K562 (cell line): ENCODE measurements at regions not wholly inside any gene's neighbourhood (a gene's known extent, or its start where the extent isn't known, plus 50 kb on each side); places are given as distances from the start of the nearest gene placed in this dataset.

ENCODE experiments used
- ATAC-seq: fragments of 200-7000 bp; cut with Tn5 transposase; 3 replicates; pipeline ENCODE4 v1.9.1; 2020; ENCODE audit warnings: moderate library complexity
- BruUV-seq: library from RNA; stranded (reverse); fragments of 400-500 nt; replicated peaks from 2 replicates; lab custom pipeline; 2021; lab: Mats Ljungman, UMichigan
- CTCF ChIA-PET: fragments of 300-600 bp; formaldehyde crosslinking; extraction: SDS; loops from one replicate; lab custom pipeline; 2021; ENCODE audit warnings: low intra/inter-chr PET ratio; lab: Yijun Ruan, JAX
- POLR2A ChIA-PET: fragments of 300-600, 350-650 bp; sonication (Branson Sonifier 250); formaldehyde crosslinking; extraction: SDS; loops from one replicate; lab custom pipeline; 2021; ENCODE audit warnings: antibody characterized with exemption, inconsistent platforms; lab: Yijun Ruan, JAX
- DNase-seq, 4 experiments: peaks; one replicate each; pipeline versions ENCODE4 v3.0.0 to v3.0.0-alpha.2; 2011 to 2018; ENCODE audit warnings: low spot score in 3 of 4, mixed read lengths in 3 of 4; ENCODE audit errors: extremely low read depth in 1 of 4
- FAIRE-seq: peaks from 2 replicates; lab custom pipeline; 2011; peaks lifted over from hg19 to GRCh38; lab: Jason Lieb, UNC
- H2AFZ ChIP-seq: 2 replicates; pipeline ENCODE4 v1.6.0; 2011; ENCODE audit warnings: low read depth, low read length, control low read depth, inconsistent platforms
- H3K27ac ChIP-seq: fragments of 200-600 bp; 3 replicates; pipeline ENCODE4 v1.8.0; 2011; ENCODE audit warnings: low read depth, mild to moderate bottlenecking, control low read depth, inconsistent platforms, low read length, moderate library complexity, mixed read lengths; ENCODE audit errors: extremely low read depth
- H3K27me3 ChIP-seq, 2 experiments: fragments of 300-600 bp in 1 of 2; 2 replicates in 1 of 2; 3 replicates in 1 of 2; pipeline versions ENCODE4 v1.6.0 to v1.8.0; 2011; ENCODE audit warnings: inconsistent platforms in 2 of 2, low read length in 2 of 2, mild to moderate bottlenecking in 1 of 2, mixed read lengths in 1 of 2, moderate library complexity in 1 of 2; ENCODE audit not compliant: control insufficient read depth in 2 of 2, insufficient read depth in 2 of 2
- H3K36me3 ChIP-seq: fragments of 300-600 bp; 3 replicates; pipeline ENCODE4 v1.8.0; 2011; ENCODE audit warnings: mild to moderate bottlenecking, low read length, inconsistent platforms; ENCODE audit not compliant: control insufficient read depth, insufficient read depth
- H3K4me1 ChIP-seq, 2 experiments: fragments of 200-600 bp in 1 of 2; replicated peaks in 1 of 2; 2 replicates in 1 of 2; 3 replicates in 1 of 2; pipeline versions ENCODE4 v1.5.1 to v1.8.0; 2011; ENCODE audit warnings: inconsistent platforms in 2 of 2, low read length in 2 of 2, mild to moderate bottlenecking in 1 of 2, mixed read lengths in 1 of 2, moderate library complexity in 1 of 2; ENCODE audit not compliant: control insufficient read depth in 2 of 2, insufficient read depth in 2 of 2
- H3K4me2 ChIP-seq: 2 replicates; pipeline ENCODE4 v1.6.1; 2011; ENCODE audit warnings: low read length, control low read depth, inconsistent platforms, mixed read lengths; ENCODE audit not compliant: insufficient read depth
- H3K4me3 ChIP-seq: fragments of 200-600 bp; sonication (generic), shearing (Covaris generic); 2 replicates; pipeline ENCODE4 v1.5.1; 2016; ENCODE audit warnings: control low read depth, inconsistent platforms
- H3K79me2 ChIP-seq: fragments of 200-600 bp; 3 replicates; pipeline ENCODE4 v1.8.0; 2011; ENCODE audit warnings: low read length, inconsistent platforms; ENCODE audit not compliant: control insufficient read depth, insufficient read depth
- H3K9ac ChIP-seq, 2 experiments: 2 replicates each; pipeline versions ENCODE4 v1.6.0 to v1.6.1; 2011; ENCODE audit warnings: low read depth in 2 of 2, low read length in 2 of 2, control low read depth in 1 of 2, inconsistent platforms in 1 of 2, mild to moderate bottlenecking in 1 of 2, mixed read lengths in 1 of 2; ENCODE audit not compliant: insufficient read depth in 1 of 2
- H3K9me1 ChIP-seq: one replicate; pipeline ENCODE4 v1.6.0; 2011; ENCODE audit warnings: inconsistent platforms, mild to moderate bottlenecking, low read length, moderate library complexity; ENCODE audit not compliant: control insufficient read depth, insufficient read depth
- H3K9me3 ChIP-seq: replicated peaks from 2 replicates; pipeline ENCODE4 v1.5.1; 2011; ENCODE audit warnings: low read depth, low read length, inconsistent platforms; ENCODE audit not compliant: control insufficient read depth, insufficient read depth
- H4K20me1 ChIP-seq: replicated peaks from 2 replicates; pipeline ENCODE4 v1.6.1; 2011; ENCODE audit warnings: low read length, inconsistent platforms, mixed read lengths; ENCODE audit not compliant: control insufficient read depth, insufficient read depth
- ARID3B ChIP-seq: fragments of 250-450 bp; sonication (Bioruptor Pico); IDR thresholded peaks from 2 replicates; pipeline ENCODE4 v1.4.0; 2020; ENCODE audit warnings: borderline replicate concordance
- DIDO1 ChIP-seq: fragments of 450-650 bp; IDR thresholded peaks from 2 replicates; pipeline ENCODE4 v1.6.1; 2016; ENCODE audit warnings: low read depth, missing biosample characterization, missing genetic modification characterization
- ERF ChIP-seq: fragments of 450-650 bp; formaldehyde crosslinking; IDR thresholded peaks from 2 replicates; pipeline ENCODE4 v1.4.0; 2020; ENCODE audit warnings: mild to moderate bottlenecking, mixed read lengths
- ESRRB ChIP-seq: fragments of 250-450 bp; sonication (Bioruptor Pico); IDR thresholded peaks from 2 replicates; pipeline ENCODE4 v1.5.0; 2020; ENCODE audit warnings: mild to moderate bottlenecking, moderate library complexity, borderline replicate concordance
- FOXJ2 ChIP-seq: fragments of 200-800 bp; sonication (Bioruptor generic); IDR thresholded peaks from 2 replicates; pipeline ENCODE4 v1.6.1; 2016; ENCODE audit warnings: missing genetic modification characterization, missing compliant biosample characterization
- FOXP1 ChIP-seq: sonication (generic); formaldehyde crosslinking; IDR thresholded peaks from 2 replicates; pipeline ENCODE4 v1.8.0; 2022; ENCODE audit warnings: mild to moderate bottlenecking, missing genetic modification reagents
- IRF1 ChIP-seq: sonication (generic); formaldehyde crosslinking; IDR thresholded peaks from 2 replicates; pipeline ENCODE4 v1.8.0; 2022; ENCODE audit warnings: missing genetic modification reagents, mild to moderate bottlenecking, borderline replicate concordance
- KAT8 ChIP-seq: fragments of 450-650 bp; IDR thresholded peaks from 2 replicates; pipeline ENCODE4 v1.6.1; 2016; ENCODE audit warnings: low read depth, mild to moderate bottlenecking
- NFIX ChIP-seq: fragments of 250-450 bp; sonication (Bioruptor Pico); IDR thresholded peaks from 2 replicates; pipeline ENCODE4 v1.4.0; 2020; ENCODE audit warnings: low read depth, mild to moderate bottlenecking, moderate library complexity
- NFXL1 ChIP-seq: fragments of 450-650 bp; formaldehyde crosslinking; IDR thresholded peaks from 2 replicates; pipeline ENCODE4 v1.4.0; 2021; ENCODE audit warnings: mild to moderate bottlenecking
- PHTF2 ChIP-seq: fragments of 250-450 bp; sonication (Bioruptor Pico); IDR thresholded peaks from 2 replicates; pipeline ENCODE4 v1.5.0; 2021; ENCODE audit warnings: mild to moderate bottlenecking
- PYGO2 ChIP-seq: fragments of 450-650 bp; IDR thresholded peaks from 2 replicates; pipeline ENCODE4 v1.6.1; 2016; ENCODE audit warnings: mild to moderate bottlenecking, missing genetic modification characterization, moderate library complexity, missing compliant biosample characterization
- SRSF9 ChIP-seq: fragments of 200-400 bp; formaldehyde crosslinking; IDR thresholded peaks from 2 replicates; pipeline ENCODE4 v1.6.1; 2017; ENCODE audit warnings: low read depth, low read length, borderline replicate concordance
- TBP ChIP-seq: optimal IDR thresholded peaks from 2 replicates; pipeline ENCODE3; 2011; ENCODE audit warnings: low read depth, low read length, improper control_type of control experiment
- ZNF436 ChIP-seq: fragments of 250-450, 450-650 bp; sonication (Bioruptor Pico); formaldehyde crosslinking; IDR thresholded peaks from 2 replicates; pipeline ENCODE4 v1.7.0; 2020; ENCODE audit warnings: mild to moderate bottlenecking
- ZNF586 ChIP-seq: fragments of 450-650 bp; formaldehyde crosslinking; conservative IDR thresholded peaks from 2 replicates; pipeline ENCODE4 v1.4.0; 2020; ENCODE audit warnings: mild to moderate bottlenecking, moderate library complexity
- ZNF77 ChIP-seq: fragments of 250-450 bp; sonication (Bioruptor Pico); IDR thresholded peaks from 2 replicates; pipeline ENCODE4 v1.5.0; 2020
- WGBS: fragments of 100-300 bp; shearing (Covaris generic); methylation state at CpG from one replicate; pipeline ENCODE4 v1.1.6; 2016; ENCODE audit warnings: low coverage, mixed read lengths; ENCODE audit not compliant: insufficient coverage; ENCODE audit errors: missing lambda C conversion rate; 5-methylcytosine and 5-hydroxymethylcytosine counted together
- in situ Hi-C: fragments of 300-500 bp; cut with MboI; formaldehyde crosslinking; loops from 4 replicates; pipeline ENCODE4 v1.15.0; 2018; ENCODE audit warnings: inconsistent platforms, mixed read lengths
- intact Hi-C: fragments of 100-400 bp; cut with micrococcal nuclease; formaldehyde crosslinking; loops from 2 replicates; pipeline ENCODE4 v1.14.2; 2022
- TF ChIP-seq, protein P1 (sequence below): fragments of 450-650 bp; formaldehyde crosslinking; IDR thresholded peaks from 2 replicates; pipeline ENCODE4 v1.4.0; 2022; ENCODE audit warnings: missing genetic modification characterization

- TF ChIP-seq PYGO2 (tag), result no peak
- no peak for TF ChIP-seq TBP
- no peak for TF ChIP-seq NFIX (CRISPR knock-in tag)
- TF ChIP-seq DIDO1 (tag), result no peak
Measured at GRCh38 chr16:85495259-85495658, 117.9 kb upstream of the GSE1 start (continued).

- CTCF ChIA-PET, result no interaction called here
- Histone ChIP-seq H3K4me3 (no peak overlapping the region), H3K27me3 (no peaks in the 10 kb centered on the region), H3K27ac (no peak overlapping the region), H3K79me2 (peaks cover 28% of the 10 kb centered on the region)
- in situ Hi-C loops, result no loop called here
- ATAC-seq, result no peak
- POLR2A ChIA-PET, result interaction anchor here (0.8 to 2.3 kb wide), 7 partner anchors 10 to 71 kb away, joined by 3 to 7 read pairs (median 5); no protein-coding TSS in a partner anchor
- TF ChIP-seq FOXJ2 (tag), result no peak
- no peak for TF ChIP-seq ESRRB (CRISPR knock-in tag)
- no peak for TF ChIP-seq IRF1 (CRISPR knock-in tag)
- no peak for TF ChIP-seq NFXL1 (CRISPR knock-in tag)
- TF ChIP-seq ERF (CRISPR knock-in tag), result no peak
- TF ChIP-seq ZNF77 (CRISPR knock-in tag), result no peak
- TF ChIP-seq ZNF586 (CRISPR knock-in tag), result no peak
- no peak for TF ChIP-seq SRSF9
- TF ChIP-seq FOXP1, result no peak
- no peak for TF ChIP-seq ZNF436 (CRISPR knock-in tag)
- TF ChIP-seq, protein P1, sequence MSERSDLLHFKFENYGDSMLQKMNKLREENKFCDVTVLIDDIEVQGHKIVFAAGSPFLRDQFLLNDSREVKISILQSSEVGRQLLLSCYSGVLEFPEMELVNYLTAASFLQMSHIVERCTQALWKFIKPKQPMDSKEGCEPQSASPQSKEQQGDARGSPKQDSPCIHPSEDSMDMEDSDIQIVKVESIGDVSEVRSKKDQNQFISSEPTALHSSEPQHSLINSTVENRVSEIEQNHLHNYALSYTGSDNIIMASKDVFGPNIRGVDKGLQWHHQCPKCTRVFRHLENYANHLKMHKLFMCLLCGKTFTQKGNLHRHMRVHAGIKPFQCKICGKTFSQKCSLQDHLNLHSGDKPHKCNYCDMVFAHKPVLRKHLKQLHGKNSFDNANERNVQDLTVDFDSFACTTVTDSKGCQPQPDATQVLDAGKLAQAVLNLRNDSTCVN (CRISPR knock-in tag), result no peak
- TF ChIP-seq ARID3B (CRISPR knock-in tag), result no peak
- no peak for TF ChIP-seq KAT8
- no peak for TF ChIP-seq PHTF2 (CRISPR knock-in tag)
- TF ChIP-seq, all 486 proteins: peak for 0
- DNase-seq, result no peak
- no peaks in the 10 kb centered on the region; the same call in 1 of the 2 replicates for H4K20me1 ChIP-seq
- no peak overlapping the region for H3K4me2 ChIP-seq
- no peaks in the 10 kb centered on the region for H3K9me3 ChIP-seq
- H3K9me1 ChIP-seq, result no peaks in the 10 kb centered on the region
- BruUV-seq, result no TSS peak
- FAIRE-seq, result no peak
- 87% methylated on average over 36 of the region's 40 CpGs for WGBS
- no peak overlapping the region for H2AFZ ChIP-seq
- H3K36me3 ChIP-seq, result peaks cover 8% of the 10 kb centered on the region; the same call in 2 of the 3 replicates
- peaks cover 15 to 49% of the 10 kb centered on the region in 2 experiments for H3K4me1 ChIP-seq
- 0 out of 4 replicates have a peak overlapping the region, but pooled peaks of 1 of the 2 experiments have one; percentile 24 for H3K9ac ChIP-seq
- intact Hi-C loops, result no loop called here
Measured at GRCh38 chr16:85495823-85496538, 117.1 kb upstream of the GSE1 start.
